Stimulated activated CD4-positive, alpha-beta T cell treated with anti-CD3 and anti-CD28 coated beads, Interleukin-1b, Interleukin-23, amount 100 ng/mL, for 4 hours (primary cell): ENCODE measurements at regions not wholly inside any gene's neighbourhood (a gene's known extent, or its start where the extent isn't known, plus 50 kb on each side); places are given as distances from the start of the nearest gene placed in this dataset.
A peak's percentile ranks its signal among the peaks of the same experiment; 100 is the strongest.

Experiments
- DNase-seq, 2 donors: peaks; one replicate each; pipeline ENCODE4 v3.0.0-alpha.2; 2020; ENCODE audit warnings: low read depth in 2 of 2

DNA sequence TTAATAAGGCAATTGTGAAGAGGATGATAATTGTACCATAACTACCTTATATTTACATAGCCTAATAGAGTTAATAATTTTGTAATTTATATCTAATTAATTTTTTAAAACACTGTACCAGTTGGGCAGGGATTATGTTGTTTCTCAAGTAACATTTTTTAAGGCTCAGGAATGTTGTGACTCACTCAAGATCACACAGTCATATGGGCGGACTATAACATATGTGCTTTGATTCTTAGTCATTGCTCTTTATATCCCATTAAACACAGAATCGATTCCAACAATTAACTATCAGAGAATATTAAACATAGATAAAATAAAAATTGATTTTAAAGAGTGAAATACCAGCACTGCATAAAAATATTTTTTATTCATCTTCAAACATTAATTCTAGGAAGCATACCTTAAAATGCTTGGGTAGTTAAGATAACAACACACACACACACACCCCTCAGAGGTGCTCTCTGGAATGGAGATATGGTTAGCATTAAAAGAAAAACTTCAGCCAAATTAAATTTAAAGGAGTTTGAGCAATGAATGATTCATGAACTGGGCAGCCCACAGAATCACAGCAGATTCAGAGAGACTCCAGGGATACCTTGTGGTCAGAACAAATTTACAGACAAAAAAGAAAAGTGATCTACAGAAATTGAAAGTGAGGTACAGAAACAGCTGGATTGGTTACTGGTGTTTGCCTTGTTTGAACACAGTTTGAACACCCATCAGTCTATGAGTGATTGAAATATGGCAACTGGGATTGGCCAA, 869.4 kb upstream of the ID2 start:
- DNase-seq = no peak

DNA sequence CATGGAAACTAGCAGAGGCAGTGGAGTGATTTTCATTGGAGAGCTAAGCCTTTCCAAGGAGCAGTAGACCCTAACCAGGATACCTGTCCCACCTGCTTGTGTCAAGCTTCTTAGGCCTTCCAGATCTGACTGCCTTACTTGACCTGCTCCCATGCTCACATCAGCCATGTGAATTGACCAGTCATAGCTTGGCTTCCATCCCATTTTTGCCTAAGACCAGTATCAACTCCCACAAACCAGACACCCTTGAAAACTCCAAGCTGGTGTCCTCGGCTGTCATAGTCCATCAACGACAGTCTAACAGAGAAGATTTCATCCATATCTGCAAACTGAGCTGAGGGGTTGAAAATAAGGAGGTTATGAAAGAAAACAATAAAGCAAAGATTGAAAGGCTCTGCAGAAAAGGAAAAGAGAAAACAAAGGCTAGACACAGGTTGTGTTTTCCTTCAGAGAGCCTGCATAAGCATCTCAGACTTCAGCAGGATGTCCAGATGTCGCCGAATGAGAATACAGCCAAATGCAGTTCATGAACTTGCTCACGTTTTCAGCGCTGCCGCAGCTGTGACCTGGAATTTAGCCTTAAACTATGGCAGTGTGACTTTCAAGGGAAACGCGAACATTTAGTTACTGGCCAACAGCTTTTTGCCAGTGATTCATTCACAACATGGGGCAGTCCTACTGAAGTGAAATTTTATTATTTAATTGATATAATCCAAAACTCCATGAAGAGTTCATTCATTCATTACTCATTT, 868.1 kb upstream of the ID2 start:
- no peak for DNase-seq

DNA sequence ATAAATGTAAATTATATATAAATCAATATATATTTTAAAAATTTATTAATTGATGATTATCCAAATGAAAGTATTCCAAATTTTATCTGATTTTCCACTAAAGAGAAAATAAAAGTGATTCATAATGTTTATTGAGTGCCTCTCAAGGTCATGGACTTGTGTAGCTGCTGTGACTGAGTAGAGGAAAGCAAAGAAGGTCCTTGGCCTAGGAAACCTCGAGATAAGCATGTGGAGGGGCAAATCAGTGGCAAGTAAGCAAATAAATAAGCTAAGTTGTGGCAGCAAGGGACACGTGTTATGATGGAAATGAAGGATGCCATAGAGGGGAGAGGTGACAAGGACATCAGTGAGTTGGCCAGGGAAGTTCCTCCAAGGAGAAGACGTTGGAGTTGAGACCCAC, 866.1 kb upstream of the ID2 start:
- no peak for DNase-seq

DNA sequence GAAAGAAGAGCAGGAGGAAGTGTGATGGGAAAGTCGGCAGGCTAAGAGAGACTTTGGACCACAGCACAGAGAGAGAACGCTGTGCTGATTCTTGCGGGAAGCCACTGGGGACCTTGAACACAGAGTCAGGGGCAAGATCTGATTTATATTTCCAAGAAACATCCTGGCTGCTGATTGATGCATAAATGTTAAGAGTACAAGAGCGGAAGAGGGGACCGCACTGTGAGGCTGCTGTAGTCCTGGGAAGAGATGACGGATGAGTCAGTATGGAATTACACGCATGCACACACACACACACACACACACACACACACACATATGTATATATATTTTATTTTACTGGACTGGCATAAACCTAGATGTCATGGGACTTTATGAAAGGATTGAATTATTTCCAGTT, 865.6 kb upstream of the ID2 start:
- no peak for DNase-seq

GRCh38 chr2:7816944-7817343, 864.9 kb upstream of the ID2 start:
- no peak for DNase-seq

- DNase-seq = no peak
Measured at GRCh38 chr2:7819316-7819715, 862.5 kb upstream of the ID2 start.

DNA sequence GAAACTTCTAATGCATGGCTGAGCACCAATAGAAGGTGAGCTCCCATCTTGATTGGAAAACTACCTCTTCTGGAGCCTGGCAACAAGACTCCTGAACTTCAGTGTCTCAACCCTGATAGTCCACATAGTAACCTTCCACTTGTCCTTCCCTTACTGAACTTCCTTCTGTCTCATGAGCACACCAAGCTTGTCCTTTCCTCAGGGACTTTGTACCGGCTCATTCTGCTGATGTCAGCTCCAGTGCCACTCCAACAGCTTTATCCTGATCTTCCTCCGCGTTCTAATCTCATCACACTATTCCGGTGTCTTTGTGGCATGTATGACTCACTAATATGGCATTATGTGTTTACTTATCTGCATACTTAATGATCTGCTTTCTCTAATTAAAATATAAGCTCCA, 862.0 kb upstream of the ID2 start:
- no peak for DNase-seq

DNA sequence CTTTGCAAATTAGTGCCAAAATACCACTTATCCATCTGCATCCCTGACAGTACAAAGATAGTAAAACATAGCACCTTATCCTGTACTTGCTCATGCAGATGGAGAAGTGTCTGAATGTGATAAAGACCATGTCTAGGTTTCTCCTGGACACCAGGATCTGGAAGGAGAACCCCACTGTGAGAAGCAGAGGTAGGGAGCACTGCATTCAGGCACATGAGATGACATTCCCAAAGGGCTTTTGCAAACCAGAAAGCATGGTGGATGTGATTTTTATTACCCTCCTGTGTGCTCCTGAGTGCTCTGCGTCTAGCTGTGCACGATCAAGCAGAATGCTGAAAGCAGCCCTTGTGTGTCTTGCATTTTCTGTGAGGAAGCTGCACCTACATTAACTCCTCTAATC, 857.6 kb upstream of the ID2 start:
- no peak for DNase-seq

DNA sequence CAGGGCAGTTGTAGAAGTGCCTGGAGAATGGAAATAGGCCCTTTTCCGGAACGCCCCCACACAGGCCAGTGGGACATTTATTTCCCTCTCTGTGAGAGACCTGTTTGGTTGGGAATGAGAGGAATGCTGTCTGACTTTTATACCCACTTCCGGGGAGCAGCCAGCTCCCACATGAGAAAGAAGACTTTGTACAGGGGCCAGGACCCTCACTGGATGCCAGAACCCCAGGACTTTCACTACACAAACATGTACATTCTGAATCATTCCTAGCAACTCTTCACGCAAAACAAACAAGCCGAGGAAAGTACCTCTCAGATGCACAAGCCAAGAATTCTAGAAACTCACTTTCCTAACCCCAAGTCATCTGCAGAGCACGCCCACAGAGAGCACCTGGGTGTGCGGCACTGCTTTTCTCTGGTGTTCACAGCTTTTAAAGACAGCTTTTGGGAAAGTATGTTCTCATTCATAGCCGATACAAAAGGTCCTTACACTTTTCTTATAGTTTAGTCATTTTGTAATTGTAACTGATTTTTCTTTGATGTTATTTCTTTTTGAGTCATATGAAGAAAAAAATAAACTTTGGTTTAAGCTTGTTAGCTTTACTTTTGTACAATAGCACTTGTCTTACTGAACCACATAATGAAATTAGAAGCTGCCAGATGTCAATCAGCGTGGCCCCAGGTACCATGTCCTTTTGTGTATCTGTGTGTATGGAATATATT, 856.1 kb upstream of the ID2 start:
- peak in 1 of 2 donors; percentile 9 for DNase-seq

DNA sequence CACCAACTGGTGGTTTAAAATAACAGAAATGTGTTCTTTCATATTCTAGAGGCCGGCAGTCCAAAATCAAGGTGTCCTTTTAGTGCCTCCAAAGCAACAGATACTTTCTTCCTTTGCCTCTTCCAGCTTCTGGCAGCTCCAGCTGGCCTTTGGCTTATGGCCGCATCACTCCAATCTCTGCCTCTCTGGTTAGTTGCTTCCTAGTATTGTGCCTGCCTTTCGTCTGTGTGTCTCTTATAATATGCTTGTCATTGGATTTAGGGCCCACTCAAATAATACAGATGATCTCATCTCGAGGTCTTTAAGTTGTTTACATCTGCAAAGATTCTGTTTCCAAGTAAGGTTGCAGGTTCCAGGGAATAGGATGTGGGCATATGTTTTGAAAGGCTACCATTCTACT, 855.2 kb upstream of the ID2 start:
- DNase-seq = no peak

- DNase-seq = no peak
Measured at GRCh38 chr2:7829241-7829640, 852.6 kb upstream of the ID2 start.

GRCh38 chr2:7830616-7831015, 851.2 kb upstream of the ID2 start:
- no peak for DNase-seq

- no peak for DNase-seq
Measured at GRCh38 chr2:7835151-7835550, 846.7 kb upstream of the ID2 start.

DNA sequence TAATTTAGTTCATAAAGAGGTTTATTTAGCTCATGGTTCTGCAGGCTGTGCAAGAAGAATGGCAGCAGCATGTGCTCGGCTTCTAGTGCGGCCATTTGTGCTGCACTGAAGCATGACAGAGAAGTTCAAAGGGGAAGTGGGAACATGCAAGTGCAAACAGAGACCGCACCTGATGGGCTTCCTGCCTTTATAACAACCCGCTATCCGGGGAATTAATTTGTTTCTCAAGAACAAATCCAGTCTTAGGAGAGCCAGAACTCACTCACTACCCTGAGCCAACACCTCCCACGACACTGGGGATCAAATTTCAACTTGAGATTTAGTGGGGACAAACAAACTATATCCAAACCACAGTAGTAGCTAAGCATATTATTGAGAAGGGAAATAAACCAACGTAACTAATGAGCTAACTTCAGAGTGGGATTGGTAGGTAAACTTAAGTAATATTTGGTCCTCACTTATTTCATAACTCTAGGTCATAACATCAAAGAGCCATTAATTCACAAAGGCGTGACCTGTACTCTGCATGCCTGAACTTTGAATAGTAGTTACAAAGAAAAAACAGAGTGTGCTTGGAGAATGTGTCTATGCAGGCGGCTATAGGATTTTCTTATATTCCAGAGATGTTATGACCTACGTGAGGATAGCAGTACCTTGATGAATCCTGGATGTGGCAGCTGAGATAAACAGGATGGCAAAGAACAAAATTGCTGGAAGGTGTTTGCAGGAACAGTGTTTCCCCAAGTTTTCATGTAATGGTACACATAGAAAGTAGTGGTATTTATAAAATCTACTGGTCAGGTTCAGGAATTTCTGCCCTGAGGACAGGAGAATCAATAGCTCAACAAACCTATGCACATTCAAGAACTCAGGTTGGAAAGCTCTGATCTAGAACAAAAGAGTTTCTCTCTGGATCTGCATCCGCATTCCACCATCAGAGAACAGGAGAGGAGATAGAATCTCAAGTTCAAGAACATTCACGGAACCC, 845.9 kb upstream of the ID2 start:
- no peak for DNase-seq

DNA sequence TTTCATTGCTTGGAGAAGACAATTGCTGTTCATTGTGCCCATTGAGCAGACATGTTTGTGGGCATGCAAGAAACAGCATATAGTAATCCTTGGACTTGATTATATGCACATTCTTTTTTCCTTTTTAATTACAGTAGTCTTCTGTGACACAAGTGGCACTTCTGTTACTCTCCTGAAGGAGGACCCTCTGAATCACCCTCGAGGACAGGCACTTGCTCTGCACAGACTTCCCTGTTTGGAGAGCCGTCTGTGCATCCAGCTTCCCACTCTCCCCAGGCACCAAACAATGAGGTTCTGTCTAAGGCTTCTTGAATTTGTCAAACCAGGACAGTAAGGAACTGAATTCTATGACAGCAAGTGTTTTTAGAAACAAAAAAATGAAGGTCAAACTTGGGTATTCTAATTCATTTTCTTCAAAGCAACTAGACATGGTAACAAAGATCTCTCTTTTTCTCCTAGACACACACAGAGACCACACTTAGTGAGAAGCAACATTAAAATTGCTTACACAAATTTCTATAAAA, 844.6 kb upstream of the ID2 start:
- no peak for DNase-seq

DNA sequence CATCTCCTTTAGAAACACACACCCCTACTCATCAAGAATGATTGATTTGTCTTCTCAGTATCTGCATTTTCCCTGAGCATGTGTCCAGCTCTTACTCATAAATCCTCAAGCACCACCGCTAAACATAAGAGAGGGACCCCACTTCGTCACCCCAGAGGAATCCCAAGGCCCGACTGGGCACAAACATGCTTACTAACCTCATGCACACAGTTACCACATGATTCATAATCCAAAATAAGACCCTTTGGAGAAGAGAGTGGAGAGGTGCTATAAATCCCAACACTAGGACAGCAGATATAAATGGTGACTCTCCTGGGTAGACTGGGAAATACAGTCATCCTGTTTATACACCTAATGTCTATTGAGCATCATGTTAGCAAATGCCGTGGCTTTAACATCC, 843.2 kb upstream of the ID2 start:
- no peak for DNase-seq

DNA sequence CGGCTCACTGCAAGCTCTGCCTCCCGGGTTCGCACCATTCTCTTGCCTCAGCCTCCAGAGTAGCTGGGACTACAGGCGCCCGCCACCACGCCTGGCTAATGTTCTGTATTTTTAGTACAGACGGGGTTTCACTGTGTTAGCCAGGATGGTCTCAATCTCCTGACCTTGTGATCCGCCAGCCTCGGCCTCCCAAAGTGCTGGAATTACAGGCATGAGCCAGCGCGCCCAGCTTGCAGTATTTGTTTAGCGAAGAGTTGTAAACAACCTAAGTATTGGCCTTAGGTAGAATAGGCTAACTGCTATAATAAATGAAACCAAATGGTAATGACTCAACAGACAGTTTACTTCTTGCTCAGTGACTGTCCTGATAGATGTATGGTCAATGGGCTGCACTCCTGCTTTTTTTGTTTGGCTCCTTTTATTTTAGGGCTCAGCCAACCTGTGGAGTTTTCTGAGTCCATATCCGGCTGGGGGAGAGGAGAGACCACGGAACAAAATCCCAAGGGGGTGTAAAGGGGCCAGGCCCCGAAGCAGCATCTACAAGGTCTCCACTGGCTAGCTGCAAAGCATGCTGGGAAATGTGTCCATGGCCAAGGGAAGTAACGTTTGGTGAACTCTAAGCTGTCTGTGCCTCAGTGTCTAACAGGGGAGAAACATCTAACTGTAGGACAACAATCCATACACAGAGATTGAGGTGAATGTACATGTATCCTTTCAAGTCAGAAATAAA, 841.0 kb upstream of the ID2 start:
- no peak for DNase-seq

- DNase-seq = no peak
Measured at GRCh38 chr2:7841751-7842150, 840.1 kb upstream of the ID2 start.

- no peak for DNase-seq
Measured at GRCh38 chr2:7844414-7844965, 837.4 kb upstream of the ID2 start.

DNA sequence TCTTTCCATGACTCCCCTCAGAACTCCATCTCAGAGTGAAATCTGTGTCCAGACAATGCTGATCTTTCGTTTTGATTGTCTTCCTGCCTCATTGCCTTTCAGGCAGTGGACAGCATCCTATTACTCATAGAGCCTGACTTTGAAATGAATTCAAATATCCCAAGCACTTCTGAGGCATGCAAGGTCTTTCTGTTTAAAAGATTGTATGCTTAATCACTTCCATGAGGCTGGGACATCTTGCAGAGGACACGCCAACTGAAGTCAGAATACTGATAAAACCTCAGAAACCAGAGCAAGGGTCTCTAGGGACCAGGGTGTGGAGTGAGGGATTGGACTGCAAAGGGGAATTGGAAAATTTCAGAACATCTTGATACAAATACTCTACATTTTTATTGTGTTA, 836.5 kb upstream of the ID2 start:
- no peak for DNase-seq
